Endothelial cell of umbilical vein (primary cell): ENCODE measurements at regions not wholly inside any gene's neighbourhood (a gene's known extent, or its start where the extent isn't known, plus 50 kb on each side); places are given as distances from the start of the nearest gene placed in this dataset.

Experiments used
- BruUV-seq: library from RNA; stranded (reverse); fragments of 400-500 nt; replicated peaks from 2 replicates; lab custom pipeline; 2021; lab: Mats Ljungman, UMichigan
- CTCF ChIA-PET: fragments of 300-600, 350-600 bp; sonication (Branson Sonifier 250); formaldehyde crosslinking; loops from one replicate; lab custom pipeline; 2021; ENCODE audit warnings: antibody characterized with exemption, inconsistent platforms; lab: Charles Lee
- POLR2A ChIA-PET: fragments of 300-600, 350-600 bp; sonication (Branson Sonifier 250); formaldehyde crosslinking; loops from one replicate; lab custom pipeline; 2021; ENCODE audit warnings: antibody characterized with exemption, inconsistent platforms; lab: Charles Lee
- DNase-seq: peaks from one replicate; pipeline ENCODE4 v3.0.0-alpha.2; 2011; ENCODE audit warnings: low read depth, low spot score
- FAIRE-seq: peaks from 2 replicates; lab custom pipeline; 2011; peaks lifted over from hg19 to GRCh38; lab: Jason Lieb, UNC
- H2AFZ ChIP-seq: 2 replicates; pipeline ENCODE4 v1.6.0; 2012; ENCODE audit warnings: low read depth, low read length, control low read depth, inconsistent platforms
- H3K27ac ChIP-seq: 2 replicates; pipeline ENCODE4 v1.5.1; 2011; ENCODE audit warnings: low read depth, mild to moderate bottlenecking, control low read depth, low read length, moderate library complexity; ENCODE audit not compliant: insufficient read depth
- H3K27me3 ChIP-seq, 2 experiments: 2 replicates each; pipeline versions ENCODE4 v1.6.0 to v1.6.1; 2011; ENCODE audit warnings: low read length in 2 of 2, mixed read lengths in 1 of 2; ENCODE audit not compliant: control insufficient read depth in 2 of 2, insufficient read depth in 2 of 2
- H3K36me3 ChIP-seq, 2 experiments: 2 replicates in 1 of 2; 3 replicates in 1 of 2; pipeline ENCODE4 v1.5.1; 2011; ENCODE audit warnings: low read length in 2 of 2, mild to moderate bottlenecking in 1 of 2, moderate library complexity in 1 of 2; ENCODE audit not compliant: control insufficient read depth in 2 of 2, insufficient read depth in 2 of 2; ENCODE audit errors: extremely low read depth in 1 of 2
- H3K4me1 ChIP-seq: 3 replicates; pipeline ENCODE4 v1.5.1; 2011; ENCODE audit warnings: mild to moderate bottlenecking, low read length; ENCODE audit not compliant: control insufficient read depth, insufficient read depth; ENCODE audit errors: extremely low read depth
- H3K4me2 ChIP-seq: 2 replicates; pipeline ENCODE4 v1.6.1; 2011; ENCODE audit warnings: low read length, control low read depth, mixed read lengths; ENCODE audit not compliant: insufficient read depth
- H3K4me3 ChIP-seq, 3 experiments: fragments of 200-600 bp in 1 of 3; sonication (generic), shearing (Covaris generic) in 1 of 3; replicated peaks in 1 of 3; 2 replicates each; pipeline ENCODE4 v1.5.1; 2011 to 2016; ENCODE audit warnings: control low read depth in 3 of 3, low read length in 3 of 3, mild to moderate bottlenecking in 2 of 3, inconsistent platforms in 1 of 3, low read depth in 1 of 3, moderate library complexity in 1 of 3; ENCODE audit not compliant: insufficient read depth in 1 of 3
- H3K79me2 ChIP-seq: 2 replicates; pipeline ENCODE4 v1.6.0; 2012; ENCODE audit warnings: low read length, inconsistent platforms; ENCODE audit not compliant: control insufficient read depth, insufficient read depth
- H3K9ac ChIP-seq: replicated peaks from 2 replicates; pipeline ENCODE3; 2011; ENCODE audit warnings: low read length, control low read depth; ENCODE audit not compliant: insufficient read depth; ENCODE audit errors: extremely low read depth
- H3K9me1 ChIP-seq: replicated peaks from 3 replicates; pipeline ENCODE4 v1.6.0; 2011; ENCODE audit warnings: mild to moderate bottlenecking, low read length; ENCODE audit not compliant: control insufficient read depth, insufficient read depth; ENCODE audit errors: extremely low read depth
- H3K9me3 ChIP-seq: replicated peaks from 2 replicates; pipeline ENCODE4 v1.5.1; 2012; ENCODE audit warnings: low read length, inconsistent platforms; ENCODE audit not compliant: control insufficient read depth, insufficient read depth
- H4K20me1 ChIP-seq: replicated peaks from 2 replicates; pipeline ENCODE3; 2011; ENCODE audit warnings: mild to moderate bottlenecking, low read length; ENCODE audit not compliant: control insufficient read depth, insufficient read depth; ENCODE audit errors: extremely low read depth
- EZH2 ChIP-seq: IDR thresholded peaks from 2 replicates; pipeline ENCODE4 v1.6.1; 2012; ENCODE audit warnings: borderline replicate concordance, low read depth, mild to moderate bottlenecking, moderate library complexity, low read length, inconsistent platforms; ENCODE audit not compliant: severe bottlenecking
- FOS ChIP-seq: IDR thresholded peaks from 2 replicates; pipeline ENCODE4 v1.6.1; 2011; ENCODE audit warnings: mild to moderate bottlenecking, low read length, moderate library complexity, borderline replicate concordance; ENCODE audit not compliant: insufficient read depth
- GATA2 ChIP-seq: IDR thresholded peaks from 2 replicates; pipeline ENCODE4 v1.7.0; 2011; ENCODE audit warnings: low read depth, mild to moderate bottlenecking, moderate library complexity, mixed read lengths, low read length; ENCODE audit not compliant: insufficient read length, insufficient read depth
- JUN ChIP-seq: IDR thresholded peaks from 2 replicates; pipeline ENCODE4 v1.6.1; 2011; ENCODE audit warnings: borderline replicate concordance, low read depth; ENCODE audit not compliant: insufficient read length, insufficient read depth
- MYC ChIP-seq: IDR thresholded peaks from one replicate; pipeline ENCODE4 v1.6.1; 2011; ENCODE audit warnings: mild to moderate bottlenecking, low read depth, low read length
- POLR2A ChIP-seq: IDR thresholded peaks from 2 replicates; pipeline ENCODE4 v1.6.1; 2012; ENCODE audit warnings: low read depth, mild to moderate bottlenecking, control low read depth, low read length
- POLR2AphosphoS5 ChIP-seq: IDR thresholded peaks from 2 replicates; pipeline ENCODE4 v1.6.1; 2012; ENCODE audit warnings: low read depth, mild to moderate bottlenecking, control low read depth, low read length, moderate library complexity; ENCODE audit not compliant: insufficient read depth
- dilution Hi-C: fragments of 300-500 bp; cut with MboI; formaldehyde crosslinking; loops from one replicate; pipeline ENCODE4 v1.15.0; 2019; ENCODE audit warnings: low sequenced_read_pairs; ENCODE audit not compliant: extremely low pct_ligation_motif_present
- intact Hi-C: fragments of 100-400 bp; cut with micrococcal nuclease; formaldehyde crosslinking; loops from one replicate; pipeline ENCODE4 v1.10.0; 2022
- TF ChIP-seq, protein P1 (sequence below), 2 donors: IDR thresholded peaks; 1 replicate in 1 of 2; 2 replicates in 1 of 2; pipeline ENCODE4 v1.5.1; 2011; ENCODE audit warnings: low read length in 2 of 2, mild to moderate bottlenecking in 2 of 2, moderate library complexity in 2 of 2, control low read depth in 1 of 2, inconsistent platforms in 1 of 2, low read depth in 1 of 2; ENCODE audit not compliant: insufficient read depth in 1 of 2; ENCODE audit errors: extremely low read depth in 1 of 2
- TF ChIP-seq, protein P2 (sequence below): IDR thresholded peaks from 2 replicates; pipeline ENCODE4 v1.6.1; 2011; ENCODE audit not compliant: insufficient read depth, insufficient read length

DNA sequence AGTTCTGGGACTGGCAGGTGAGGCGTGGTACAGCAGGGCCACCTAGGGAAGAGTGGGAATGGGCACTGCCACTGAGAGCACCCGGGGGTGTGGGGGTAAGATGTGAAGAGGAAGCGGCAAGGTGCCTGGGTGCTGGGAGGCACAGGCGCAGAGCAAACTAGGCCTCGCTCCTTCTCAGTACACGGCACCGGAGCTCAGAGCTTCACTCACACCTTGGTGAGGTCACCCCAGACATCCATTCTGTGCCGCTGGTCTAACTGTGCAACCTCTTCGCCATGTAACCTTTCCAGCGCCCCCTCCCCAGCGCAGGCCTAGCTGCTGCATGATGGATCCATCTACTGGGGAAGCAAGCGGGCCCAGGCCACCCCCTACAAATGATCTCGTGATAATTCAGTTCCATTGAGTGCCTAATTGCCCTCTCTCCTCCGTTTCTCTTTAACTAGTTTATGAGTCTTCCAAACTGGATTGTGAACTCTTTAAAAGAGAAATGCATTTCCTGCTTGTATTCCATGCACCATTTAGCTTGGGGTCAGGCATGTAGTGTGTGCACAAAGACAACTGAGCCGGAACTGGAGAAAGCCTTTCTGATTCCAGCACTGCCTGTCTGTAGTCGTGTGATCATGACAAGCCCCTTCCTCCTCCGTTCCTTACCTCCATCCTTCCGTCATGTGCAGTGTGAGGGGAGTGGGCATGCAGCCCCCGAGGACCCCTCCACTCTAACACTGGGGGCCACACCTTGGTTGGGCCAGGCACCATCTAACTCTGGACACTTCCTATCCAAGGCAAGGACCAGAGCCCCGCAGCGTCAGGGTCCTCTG lies 1475.2 kb downstream of the TBC1D22A start:
- Histone ChIP-seq H3K4me1 (no peaks in the 10 kb centered on the region), H3K27me3 (no peaks in the 10 kb centered on the region), H3K4me2 (no peak overlapping the region), H3K36me3 (no peaks in the 10 kb centered on the region), H3K79me2 (no peaks in the 10 kb centered on the region), H3K4me3 (no peak overlapping the region), H3K27ac (no peak overlapping the region), H3K9me3 (peaks cover 3% of the 10 kb centered on the region), H2AFZ (no peak overlapping the region), H3K9me1 (no peaks in the 10 kb centered on the region), H3K9ac (no peak overlapping the region), H4K20me1 (no peaks in the 10 kb centered on the region)
- no peak for FAIRE-seq
- dilution Hi-C loops: no loop called here
- TF ChIP-seq POLR2AphosphoS5: no peak
- no peak for TF ChIP-seq GATA2
- no peak for TF ChIP-seq FOS
- TF ChIP-seq, protein P1, sequence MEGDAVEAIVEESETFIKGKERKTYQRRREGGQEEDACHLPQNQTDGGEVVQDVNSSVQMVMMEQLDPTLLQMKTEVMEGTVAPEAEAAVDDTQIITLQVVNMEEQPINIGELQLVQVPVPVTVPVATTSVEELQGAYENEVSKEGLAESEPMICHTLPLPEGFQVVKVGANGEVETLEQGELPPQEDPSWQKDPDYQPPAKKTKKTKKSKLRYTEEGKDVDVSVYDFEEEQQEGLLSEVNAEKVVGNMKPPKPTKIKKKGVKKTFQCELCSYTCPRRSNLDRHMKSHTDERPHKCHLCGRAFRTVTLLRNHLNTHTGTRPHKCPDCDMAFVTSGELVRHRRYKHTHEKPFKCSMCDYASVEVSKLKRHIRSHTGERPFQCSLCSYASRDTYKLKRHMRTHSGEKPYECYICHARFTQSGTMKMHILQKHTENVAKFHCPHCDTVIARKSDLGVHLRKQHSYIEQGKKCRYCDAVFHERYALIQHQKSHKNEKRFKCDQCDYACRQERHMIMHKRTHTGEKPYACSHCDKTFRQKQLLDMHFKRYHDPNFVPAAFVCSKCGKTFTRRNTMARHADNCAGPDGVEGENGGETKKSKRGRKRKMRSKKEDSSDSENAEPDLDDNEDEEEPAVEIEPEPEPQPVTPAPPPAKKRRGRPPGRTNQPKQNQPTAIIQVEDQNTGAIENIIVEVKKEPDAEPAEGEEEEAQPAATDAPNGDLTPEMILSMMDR (IDR thresholded peaks at IDR 0.05; ENCODE audit: extremely low read depth in 1 of 2, insufficient read depth in 1 of 2, low read depth in 1 of 2, low read length in 2 of 2): no peak
- TF ChIP-seq MYC: no peak
- TF ChIP-seq, protein P2, sequence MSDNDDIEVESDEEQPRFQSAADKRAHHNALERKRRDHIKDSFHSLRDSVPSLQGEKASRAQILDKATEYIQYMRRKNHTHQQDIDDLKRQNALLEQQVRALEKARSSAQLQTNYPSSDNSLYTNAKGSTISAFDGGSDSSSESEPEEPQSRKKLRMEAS: no peak
- no peak for TF ChIP-seq POLR2A
- no peak for TF ChIP-seq JUN
- no peak for TF ChIP-seq EZH2
- POLR2A ChIA-PET: no interaction called here
- BruUV-seq: no TSS peak
- no peak for DNase-seq
- intact Hi-C loops: no loop called here
- CTCF ChIA-PET: no interaction called here
